ENCODE measurements at regions not wholly inside any gene's neighbourhood (a gene's known extent, or its start where the extent isn't known, plus 50 kb on each side); places are given as distances from the start of the nearest gene placed in this dataset.

- DNase-seq, result no peak
- intact Hi-C loops (cut with DNase I), result no loop called here
These were observed 91.5 kb upstream of the E2F3 start for GRCh38 chr6:20310185-20310584.

- no peak for DNase-seq
- intact Hi-C loops (cut with DNase I), result no loop called here
These were observed 89.1 kb upstream of the E2F3 start for GRCh38 chr6:20312606-20313005.

GRCh38 chr6:20313051-20313450 is 88.6 kb upstream of the E2F3 start:
- DNase-seq, result no peak
- intact Hi-C loops (cut with DNase I), result no loop called here

GRCh38 chr6:20313960-20314530 is 87.6 kb upstream of the E2F3 start:
- no peak for DNase-seq
- intact Hi-C loops (cut with DNase I), result no loop called here

- intact Hi-C loops (cut with DNase I), result no loop called here
- no peak for DNase-seq
These were observed 86.5 kb upstream of the E2F3 start for GRCh38 chr6:20314866-20315845.

- DNase-seq, result no peak
These were observed 84.2 kb upstream of the E2F3 start for GRCh38 chr6:20317430-20317829.

GRCh38 chr6:20318851-20319387 is 82.8 kb upstream of the E2F3 start:
- DNase-seq, result no peak
- intact Hi-C loops (cut with DNase I), result no loop called here

More at GRCh38 chr6:20317430-20317829, 84.2 kb upstream of the E2F3 start:
- intact Hi-C loops (cut with DNase I), result no loop called here

GRCh38 chr6:20319520-20320357 is 81.9 kb upstream of the E2F3 start:
- DNase-seq, result peak in 12 of 42 donors; percentile 10 to 38 (median 20)
- intact Hi-C loops (cut with DNase I), result no loop called here

GRCh38 chr6:20325641-20326421 is 75.8 kb upstream of the E2F3 start:
- intact Hi-C loops (cut with DNase I), result no loop called here
- DNase-seq, result peak in 1 of 42 donors; percentile 12

- intact Hi-C loops (cut with DNase I), result no loop called here
- peak in 1 of 42 donors; percentile 7 for DNase-seq
These were observed 75.3 kb upstream of the E2F3 start for GRCh38 chr6:20326422-20326728.

- DNase-seq, result no peak
- intact Hi-C loops (cut with DNase I), result no loop called here
These were observed 74.5 kb upstream of the E2F3 start for GRCh38 chr6:20327141-20327540.

GRCh38 chr6:20328266-20328923 is 73.3 kb upstream of the E2F3 start:
- DNase-seq, result peak in 1 of 42 donors; percentile 29
- intact Hi-C loops (cut with DNase I), result no loop called here

GRCh38 chr6:20328924-20329300 is 72.8 kb upstream of the E2F3 start:
- intact Hi-C loops (cut with DNase I), result no loop called here
- DNase-seq, result peak in 1 of 42 donors; percentile 4

GRCh38 chr6:20331042-20331441 is 70.6 kb upstream of the E2F3 start:
- intact Hi-C loops (cut with DNase I), result no loop called here
- peak in 1 of 42 donors; percentile 28 for DNase-seq

GRCh38 chr6:20331625-20332024 is 70.1 kb upstream of the E2F3 start:
- intact Hi-C loops (cut with DNase I), result no loop called here
- no peak for DNase-seq

GRCh38 chr6:20332441-20333006 is 69.2 kb upstream of the E2F3 start:
- DNase-seq, result no peak

GRCh38 chr6:20333721-20334269 is 67.9 kb upstream of the E2F3 start:
- intact Hi-C loops (cut with DNase I), result no loop called here
- no peak for DNase-seq

More at GRCh38 chr6:20332441-20333006, 69.2 kb upstream of the E2F3 start:
- intact Hi-C loops (cut with DNase I), result no loop called here

GRCh38 chr6:20334334-20334733 is 67.3 kb upstream of the E2F3 start:
- intact Hi-C loops (cut with DNase I), result no loop called here
- DNase-seq, result peak in 1 of 42 donors; percentile 31

All from head of caudate nucleus (tissue), 42 donors.